Neural cell (in vitro differentiated cells): ENCODE measurements at regions not wholly inside any gene's neighbourhood (a gene's known extent, or its start where the extent isn't known, plus 50 kb on each side); places are given as distances from the start of the nearest gene placed in this dataset.

ENCODE experiments used
- H2AFZ ChIP-seq: fragments of 200-600, 300-800 bp; sonication (generic), shearing (Covaris generic); 2 replicates; pipeline ENCODE4 v1.6.0; 2014; ENCODE audit warnings: low read depth, mild to moderate bottlenecking, antibody characterized with exemption, low read length, moderate library complexity
- H3F3A ChIP-seq: fragments of 200-600 bp; shearing (Covaris generic); 2 replicates; pipeline ENCODE4 v1.6.1; 2016; ENCODE audit warnings: mild to moderate bottlenecking, moderate library complexity, mixed read lengths, antibody characterized with exemption, low read length; ENCODE audit not compliant: insufficient read depth, poor library complexity, severe bottlenecking
- H3K27ac ChIP-seq: fragments of 200-600, 300-800 bp; sonication (generic), shearing (Covaris generic); 2 replicates; pipeline ENCODE4 v1.5.1; 2014; ENCODE audit warnings: mild to moderate bottlenecking, low read length, moderate library complexity
- H3K27me3 ChIP-seq: fragments of 300-800, 200-600 bp; sonication (generic), shearing (Covaris generic); 2 replicates; pipeline ENCODE4 v1.6.0; 2014; ENCODE audit warnings: mild to moderate bottlenecking, low read depth, low read length, moderate library complexity; ENCODE audit not compliant: insufficient read depth
- H3K36me3 ChIP-seq: fragments of 300-800, 200-600 bp; sonication (generic), shearing (Covaris generic); 2 replicates; pipeline ENCODE4 v1.5.1; 2014; ENCODE audit warnings: mild to moderate bottlenecking, antibody characterized with exemption, low read length, moderate library complexity; ENCODE audit not compliant: insufficient read depth
- H3K4me2 ChIP-seq: fragments of 300-800, 200-600 bp; sonication (generic), shearing (Covaris generic); 2 replicates; pipeline ENCODE4 v1.6.0; 2014; ENCODE audit warnings: mild to moderate bottlenecking, low read length
- H3K4me3 ChIP-seq: fragments of 300-800, 200-600 bp; sonication (generic), shearing (Covaris generic); 2 replicates; pipeline ENCODE4 v1.5.1; 2014; ENCODE audit warnings: mild to moderate bottlenecking, low read length, moderate library complexity
- H3K79me2 ChIP-seq: fragments of 200-600 bp; shearing (Covaris generic); replicated peaks from 2 replicates; pipeline ENCODE4 v1.6.0; 2014; ENCODE audit warnings: mild to moderate bottlenecking, low read length, moderate library complexity; ENCODE audit not compliant: insufficient read depth
- H3K9ac ChIP-seq: fragments of 300-800, 200-600 bp; sonication (generic), shearing (Covaris generic); 2 replicates; pipeline ENCODE4 v1.6.1; 2016; ENCODE audit warnings: mild to moderate bottlenecking, low read length, mixed read lengths
- H3K9me2 ChIP-seq: fragments of 200-600 bp; shearing (Covaris generic); 2 replicates; pipeline ENCODE4 v1.6.1; 2016; ENCODE audit warnings: mild to moderate bottlenecking, low read length, mixed read lengths; ENCODE audit not compliant: insufficient read depth
- H3K9me3 ChIP-seq: fragments of 200-600, 300-800 bp; sonication (generic), shearing (Covaris generic); 2 replicates; pipeline ENCODE4 v1.6.1; 2016; ENCODE audit warnings: mild to moderate bottlenecking, mixed run types, low read length, moderate library complexity, mixed read lengths
- H4K20me1 ChIP-seq: fragments of 200-600 bp; shearing (Covaris generic); 2 replicates; pipeline ENCODE4 v1.6.1; 2016; ENCODE audit warnings: mild to moderate bottlenecking, mixed run types; ENCODE audit not compliant: insufficient read depth
- CTCF ChIP-seq: fragments of 450-650 bp; IDR thresholded peaks from 2 replicates; pipeline ENCODE4 v1.5.1; 2014; ENCODE audit warnings: antibody characterized with exemption, mild to moderate bottlenecking, moderate library complexity; ENCODE audit not compliant: poor library complexity, severe bottlenecking
- EP300 ChIP-seq: fragments of 450-650 bp; conservative IDR thresholded peaks from 2 replicates; pipeline ENCODE4 v1.6.1; 2014; ENCODE audit warnings: antibody characterized with exemption, mild to moderate bottlenecking, moderate library complexity; ENCODE audit not compliant: poor library complexity, severe bottlenecking
- EZH2 ChIP-seq: fragments of 200-600, 300-800 bp; shearing (Covaris generic), sonication (generic); IDR thresholded peaks from 2 replicates; pipeline ENCODE4 v1.6.1; 2014; ENCODE audit warnings: antibody characterized with exemption, low read length, borderline replicate concordance, mild to moderate bottlenecking; ENCODE audit not compliant: insufficient read depth, poor library complexity, severe bottlenecking
- MXI1 ChIP-seq: fragments of 450-650 bp; conservative IDR thresholded peaks from 2 replicates; pipeline ENCODE4 v1.6.1; 2014; ENCODE audit warnings: antibody characterized with exemption, mild to moderate bottlenecking; ENCODE audit not compliant: poor library complexity, severe bottlenecking
- POLR2AphosphoS5 ChIP-seq: IDR thresholded peaks from 2 replicates; pipeline ENCODE4 v1.6.1; 2012
- RAD21 ChIP-seq: fragments of 450-650 bp; conservative IDR thresholded peaks from 2 replicates; pipeline ENCODE4 v1.6.1; 2014; ENCODE audit warnings: antibody characterized with exemption, mild to moderate bottlenecking, moderate library complexity
- REST ChIP-seq: IDR thresholded peaks from 2 replicates; pipeline ENCODE4 v1.6.1; 2012; ENCODE audit warnings: borderline replicate concordance
- SMC3 ChIP-seq: fragments of 450-650 bp; conservative IDR thresholded peaks from 2 replicates; pipeline ENCODE4 v1.6.1; 2014; ENCODE audit warnings: antibody characterized with exemption, mild to moderate bottlenecking, moderate library complexity; ENCODE audit not compliant: poor library complexity
- TAF1 ChIP-seq: IDR thresholded peaks from 2 replicates; pipeline ENCODE4 v1.6.1; 2012; ENCODE audit warnings: low read depth

- no peak for TF ChIP-seq SMC3
- no peak for TF ChIP-seq POLR2AphosphoS5
- no peak for TF ChIP-seq MXI1
- no peak for TF ChIP-seq EP300
- no peak for TF ChIP-seq TAF1
- TF ChIP-seq EZH2, result no peak
- Histone ChIP-seq H3K4me3 (no peak overlapping the region), H3K9me3 (no peaks in the 10 kb centered on the region), H3K79me2 (no peaks in the 10 kb centered on the region), H3K27ac (no peak overlapping the region), H3K9ac (no peak overlapping the region), H3K36me3 (no peaks in the 10 kb centered on the region), H4K20me1 (no peaks in the 10 kb centered on the region), H3K27me3 (no peaks in the 10 kb centered on the region), H3K4me2 (no peak overlapping the region), H2AFZ (no peak overlapping the region), H3K9me2 (no peaks in the 10 kb centered on the region), H3F3A (no peaks in the 10 kb centered on the region)
Measured at GRCh38 chr3:152638214-152638613, 196.7 kb upstream of the P2RY1 start.

GRCh38 chr3:152638707-152639450 is 196.1 kb upstream of the P2RY1 start:
- H3F3A ChIP-seq, result no peaks in the 10 kb centered on the region
- no peaks in the 10 kb centered on the region for H3K9me3 ChIP-seq
- no peaks in the 10 kb centered on the region for H3K27me3 ChIP-seq
- no peak overlapping the region for H2AFZ ChIP-seq
- no peak overlapping the region for H3K27ac ChIP-seq
- no peak overlapping the region for H3K9ac ChIP-seq
- no peaks in the 10 kb centered on the region for H4K20me1 ChIP-seq
- H3K4me2 ChIP-seq, result no peak overlapping the region
- no peaks in the 10 kb centered on the region for H3K79me2 ChIP-seq
- no peak for TF ChIP-seq MXI1
- TF ChIP-seq EZH2, result no peak
- TF ChIP-seq POLR2AphosphoS5, result no peak
- TF ChIP-seq CTCF, result no peak
- TF ChIP-seq EP300, result no peak
- TF ChIP-seq REST, result no peak
- TF ChIP-seq SMC3, result no peak
- no peak for TF ChIP-seq RAD21
- no peak for TF ChIP-seq TAF1
- no peaks in the 10 kb centered on the region for H3K36me3 ChIP-seq
- no peak overlapping the region for H3K4me3 ChIP-seq
- no peaks in the 10 kb centered on the region for H3K9me2 ChIP-seq
